NCI-H526 (cell line): ENCODE measurements at regions not wholly inside any gene's neighbourhood (a gene's known extent, or its start where the extent isn't known, plus 50 kb on each side); places are given as distances from the start of the nearest gene placed in this dataset.
"Not testable (repeated sequence)": the region's sequence is repeated elsewhere in the genome, so short reads cannot be mapped to it uniquely, and the experiment has no call there.

Experiments
- DNase-seq, 2 experiments: peaks; one replicate each; lab custom pipeline; 2025; lab: John Stamatoyannopoulos, UW

DNA sequence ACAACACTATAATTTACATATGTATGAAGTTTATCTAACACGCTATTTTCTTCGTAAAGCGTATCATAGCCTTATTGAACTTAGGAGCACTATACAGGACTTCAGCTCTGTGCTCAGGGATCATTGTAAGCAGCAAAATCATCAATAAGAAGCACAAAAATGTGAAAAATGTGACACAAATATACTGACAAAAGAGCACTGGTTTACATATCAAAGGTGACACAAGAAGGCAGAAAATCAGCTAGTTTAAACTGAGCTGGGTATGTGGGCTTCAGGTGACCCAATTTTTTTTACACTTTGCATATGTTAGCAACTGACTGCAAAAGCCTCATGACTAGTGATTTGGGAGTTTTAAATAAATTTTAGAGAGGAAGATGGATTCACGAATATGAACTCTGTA lies 215.2 kb upstream of the CHORDC1 start:
- DNase-seq, result no peak

DNA sequence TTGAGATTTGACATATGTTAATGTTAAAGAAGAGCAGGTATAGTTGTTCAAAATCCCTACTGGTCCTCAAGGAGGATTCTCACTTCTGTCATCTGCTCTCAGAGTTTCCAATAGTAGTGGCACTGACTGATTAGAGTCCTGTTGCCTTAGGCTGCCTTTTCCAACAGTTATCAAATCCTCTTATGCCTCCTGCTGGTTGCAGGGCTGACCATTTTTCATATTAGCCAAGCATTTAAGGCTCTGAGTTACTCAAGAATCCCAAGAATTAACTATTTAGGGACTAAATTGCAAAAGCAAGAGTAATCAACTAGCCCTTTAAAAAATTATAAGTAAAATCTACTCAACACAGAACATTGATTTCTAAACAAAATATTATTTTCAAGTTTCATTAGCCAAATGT lies 212.0 kb upstream of the CHORDC1 start:
- peak in 1 of 2 experiments; percentile 26 for DNase-seq

DNA sequence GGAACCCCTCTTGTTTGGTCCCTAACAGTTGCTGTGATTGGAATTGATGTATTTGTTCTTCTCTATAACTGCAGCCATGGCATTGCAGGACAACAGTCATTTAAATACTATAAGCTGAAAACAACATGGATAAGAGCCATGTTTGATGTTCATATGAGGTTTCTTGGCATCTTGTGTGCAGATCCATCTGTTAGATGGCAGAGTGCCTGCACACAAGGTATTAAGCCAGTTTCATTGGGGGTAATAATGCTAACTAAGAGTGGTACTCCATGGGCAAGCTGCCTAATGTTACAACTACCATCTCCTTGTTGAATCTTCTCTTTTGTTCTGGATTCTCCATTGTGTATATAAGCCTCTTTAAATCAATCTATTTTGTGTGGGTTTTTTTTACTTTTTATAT lies 206.0 kb upstream of the CHORDC1 start:
- no peak for DNase-seq

DNA sequence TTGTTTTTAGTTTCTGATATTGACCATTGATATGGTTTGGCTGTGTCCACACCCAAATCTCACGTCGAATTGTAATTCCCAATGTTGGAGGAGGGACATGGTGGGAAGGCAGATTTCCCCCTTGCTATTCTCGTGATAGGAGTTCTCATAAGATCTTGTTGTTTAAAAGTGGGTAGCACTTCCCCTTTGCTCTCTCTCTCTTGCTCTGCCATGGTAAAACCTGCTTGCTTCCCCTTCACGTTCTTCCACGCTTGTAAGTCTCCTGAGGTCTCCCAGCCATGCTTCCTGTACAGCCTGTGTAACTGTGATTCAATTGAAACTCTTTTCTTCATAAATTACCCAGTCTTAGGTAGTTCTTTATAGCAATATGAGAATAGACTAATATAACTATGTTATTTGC lies 203.6 kb upstream of the CHORDC1 start:
- no peak for DNase-seq

DNA sequence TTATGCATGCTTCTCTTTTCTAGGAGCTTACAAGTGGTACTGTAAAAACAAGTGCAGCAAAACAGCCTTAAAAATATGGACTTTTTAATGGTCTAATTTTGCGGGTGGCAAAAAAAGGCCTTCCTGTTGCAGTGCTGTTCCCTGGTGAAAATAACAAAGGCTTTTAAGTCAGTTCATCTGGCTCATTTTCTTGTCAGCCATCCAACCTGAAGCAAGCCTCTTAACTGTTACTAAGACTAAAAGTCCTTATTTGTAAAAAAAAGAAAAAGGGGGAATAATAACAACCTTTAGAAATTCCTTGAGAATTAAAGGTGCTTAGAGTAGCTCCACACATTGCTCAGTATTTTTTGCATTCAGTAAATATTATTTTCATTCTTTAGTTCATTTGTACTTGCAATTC lies 200.5 kb upstream of the CHORDC1 start:
- no peak for DNase-seq

DNA sequence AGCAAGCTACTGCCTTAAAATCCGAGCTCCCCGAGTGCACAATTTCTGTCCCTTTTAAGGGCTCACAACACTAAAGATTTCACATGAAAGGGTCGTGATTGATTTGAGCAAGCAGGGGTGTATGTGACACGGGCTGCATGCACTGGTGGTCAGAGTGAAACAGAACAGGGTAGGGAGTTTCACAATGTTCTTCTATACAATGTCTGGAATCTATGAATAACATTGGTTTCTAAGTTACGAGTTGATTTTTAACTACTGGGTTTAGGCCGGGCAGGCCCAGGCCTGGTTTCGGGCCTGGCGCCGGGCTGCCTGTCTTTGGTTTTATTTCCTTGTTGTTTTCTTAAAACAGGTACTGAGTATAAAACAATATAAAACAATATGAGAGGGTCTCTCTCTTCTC lies 199.9 kb upstream of the CHORDC1 start:
- DNase-seq, result not testable (repeated sequence)

DNA sequence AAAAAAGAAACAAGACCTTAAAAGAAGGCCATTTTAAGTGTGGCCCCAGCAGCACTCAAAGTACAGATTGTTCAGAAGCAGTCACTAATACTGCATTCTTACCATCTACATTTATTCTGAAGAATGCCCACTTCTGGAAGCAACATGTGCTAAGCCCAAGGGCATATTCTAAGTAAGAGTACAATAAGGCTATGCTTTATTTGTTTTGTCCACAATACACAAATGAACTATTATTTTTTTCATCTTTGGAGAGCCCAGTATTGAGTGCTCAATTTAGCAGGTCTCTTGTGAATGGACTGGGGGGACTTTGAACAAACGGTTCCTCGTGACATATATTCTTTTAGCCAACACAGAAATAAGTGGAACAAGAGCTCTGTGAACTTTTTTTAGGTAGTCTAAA lies 191.4 kb upstream of the CHORDC1 start:
- no peak for DNase-seq

DNA sequence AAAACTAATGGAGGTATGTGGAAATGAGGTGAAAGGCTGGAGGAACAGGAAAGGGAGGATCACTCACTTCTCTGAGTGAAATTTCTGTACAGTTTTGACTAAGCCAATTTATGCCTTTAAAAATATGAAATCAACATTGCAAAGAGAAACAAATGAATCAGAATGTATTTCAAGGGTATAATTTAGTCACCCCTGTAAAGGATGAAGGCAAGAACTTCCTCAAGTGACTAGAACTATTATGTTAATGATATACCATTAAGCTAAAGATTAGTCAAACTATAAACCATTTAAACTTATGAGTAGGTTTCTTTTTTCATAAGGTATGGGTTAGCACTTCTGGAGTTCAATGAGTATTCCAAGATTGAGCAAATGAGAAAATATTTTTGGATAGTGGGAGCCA lies 184.5 kb upstream of the CHORDC1 start:
- DNase-seq, result no peak

DNA sequence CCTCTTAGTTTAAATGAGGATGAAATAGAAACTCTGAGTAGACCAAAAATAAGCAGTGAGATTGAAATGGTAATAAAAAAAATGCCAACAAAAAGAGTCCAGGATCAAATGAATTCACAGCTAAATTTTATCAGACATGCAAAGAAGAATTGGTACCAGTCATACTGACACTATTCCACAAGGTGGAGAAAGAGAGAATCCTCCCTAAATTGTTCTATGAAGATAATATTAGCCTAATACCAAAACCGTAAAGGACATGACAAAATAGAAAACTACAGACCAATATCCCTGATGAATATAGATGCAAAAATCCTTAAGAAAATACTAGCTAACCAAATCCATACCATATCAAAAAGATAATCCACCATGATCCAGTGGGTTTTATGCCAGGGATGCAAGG lies 169.8 kb upstream of the CHORDC1 start:
- no peak for DNase-seq

DNA sequence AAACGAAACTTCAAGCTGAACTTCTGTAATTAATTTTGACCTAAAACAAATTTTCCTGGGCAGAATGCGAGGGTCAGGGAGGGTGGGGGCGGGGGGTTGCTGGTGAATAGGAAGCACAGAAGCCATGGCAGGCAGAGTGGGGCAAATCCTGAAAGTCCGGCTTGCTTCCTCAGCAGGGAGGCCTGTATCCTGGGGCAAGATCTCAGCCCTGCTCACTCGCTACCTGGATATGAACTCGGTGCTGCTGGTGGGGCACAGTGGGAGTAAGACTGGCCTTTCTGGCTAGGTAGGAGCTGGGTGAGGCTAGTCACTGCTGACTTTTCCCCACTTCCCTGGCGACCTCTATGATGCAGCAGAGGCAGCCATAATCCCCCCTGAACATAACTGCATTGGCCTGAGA lies 168.9 kb upstream of the CHORDC1 start:
- no peak for DNase-seq

DNA sequence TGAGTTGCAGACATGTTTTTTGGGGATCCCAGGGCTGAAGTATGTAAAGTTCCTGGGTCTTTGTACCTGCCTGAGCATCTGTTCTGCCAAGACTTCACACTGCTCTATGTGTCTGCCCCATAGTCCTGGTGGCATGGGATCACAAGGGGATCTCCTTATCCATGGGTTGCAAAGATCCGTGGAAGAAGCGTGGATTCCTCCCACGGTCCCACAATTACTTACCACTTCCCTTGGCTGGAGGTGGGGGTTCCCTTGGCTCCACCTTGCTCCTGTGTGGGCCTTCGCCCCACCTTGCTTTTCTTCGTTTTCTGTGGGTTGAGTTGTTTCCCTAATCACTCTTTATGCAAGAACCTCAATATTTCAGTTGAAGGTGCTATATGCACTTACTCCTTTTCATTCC lies 157.4 kb upstream of the CHORDC1 start:
- no peak for DNase-seq

DNA sequence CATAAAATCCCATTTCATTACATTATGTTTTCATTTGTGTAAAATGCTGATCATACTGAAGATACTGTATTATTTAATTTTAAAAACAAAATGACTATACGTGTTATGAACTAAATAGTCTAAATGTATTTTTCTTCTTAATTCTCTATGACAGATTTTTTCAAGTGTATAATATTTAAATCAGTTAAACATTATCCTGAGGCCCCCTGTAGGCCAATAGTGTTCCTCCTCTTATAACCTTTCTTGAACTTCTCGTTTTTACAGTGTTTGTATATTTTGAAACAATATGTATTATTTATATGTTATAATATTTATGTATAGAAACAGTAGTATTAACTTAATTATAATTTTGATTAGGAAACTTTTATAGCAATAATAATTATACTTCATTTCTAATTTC lies 151.1 kb upstream of the CHORDC1 start:
- no peak for DNase-seq

DNA sequence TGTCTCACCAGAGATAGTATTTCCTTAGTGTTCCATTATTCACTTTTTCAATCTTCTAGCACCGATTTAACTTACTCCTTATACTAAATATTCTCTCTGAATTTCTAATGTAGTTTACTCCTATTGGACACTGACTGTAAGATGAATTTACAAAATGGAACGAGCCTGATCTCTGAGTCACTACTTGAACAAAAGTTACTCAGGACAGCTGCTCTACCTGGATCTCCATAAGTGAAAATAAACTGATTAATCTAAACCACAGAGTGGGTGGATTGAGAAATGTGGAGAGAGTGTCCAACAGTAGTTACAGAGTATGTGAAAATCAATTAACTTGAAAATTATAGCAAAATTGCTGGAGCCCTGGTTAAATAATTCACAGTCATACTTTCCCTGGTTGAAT lies 141.7 kb upstream of the CHORDC1 start:
- DNase-seq, result no peak

DNA sequence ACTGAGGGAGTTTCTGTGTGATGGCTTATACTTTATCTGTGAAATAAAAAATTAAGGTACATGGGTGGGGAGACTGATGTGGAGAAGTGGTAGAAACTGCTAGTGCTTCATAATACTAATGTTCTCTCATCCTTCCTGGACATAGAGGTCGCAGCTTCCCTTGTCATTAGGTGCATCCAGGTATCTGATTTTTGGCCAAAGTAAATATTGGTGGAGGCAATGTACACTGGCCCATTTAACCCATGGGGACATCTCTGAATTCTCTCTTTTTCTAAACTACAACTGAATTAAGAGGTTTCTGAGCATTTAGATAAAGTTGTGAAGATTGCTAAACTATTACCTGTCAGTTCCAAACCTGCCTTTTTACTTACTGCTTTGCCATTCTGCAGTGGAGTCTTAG lies 140.9 kb upstream of the CHORDC1 start:
- DNase-seq, result no peak

DNA sequence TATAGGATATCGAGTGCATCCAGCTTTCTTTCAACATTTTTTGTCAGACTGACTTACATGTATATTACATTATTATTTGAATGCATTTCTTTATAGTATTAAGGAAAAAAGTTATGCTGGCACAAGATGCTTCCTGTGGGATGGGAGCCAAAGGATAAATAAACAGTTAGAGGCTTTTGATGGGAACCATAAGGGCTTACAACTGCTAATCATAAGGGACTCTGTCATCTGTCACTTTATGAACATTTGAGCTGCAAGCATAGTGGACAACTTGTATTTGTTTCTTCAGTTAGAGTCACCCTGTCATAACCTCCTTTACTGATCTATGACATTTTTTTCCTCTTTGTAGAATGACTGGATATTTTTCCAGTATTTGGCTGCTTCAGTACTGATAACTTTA lies 132.4 kb upstream of the CHORDC1 start:
- DNase-seq, result no peak

DNA sequence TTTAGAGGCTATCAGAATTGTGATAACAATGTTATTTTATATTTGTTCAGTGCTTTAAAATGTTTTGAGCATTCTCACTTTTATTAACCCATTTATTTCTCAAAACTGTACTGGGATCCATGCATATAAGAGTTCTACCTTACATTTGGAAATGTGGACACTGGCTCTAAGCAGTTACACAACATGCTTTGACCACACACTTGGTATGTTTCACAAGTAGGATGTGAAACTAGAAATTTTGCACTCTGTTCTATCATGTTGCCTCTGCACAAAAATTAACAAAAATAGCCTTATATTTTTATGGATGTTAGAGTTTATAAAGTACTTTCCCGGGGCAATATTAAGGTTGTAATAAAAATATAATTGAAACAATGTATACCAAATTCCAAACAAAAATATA lies 126.9 kb upstream of the CHORDC1 start:
- no peak for DNase-seq

DNA sequence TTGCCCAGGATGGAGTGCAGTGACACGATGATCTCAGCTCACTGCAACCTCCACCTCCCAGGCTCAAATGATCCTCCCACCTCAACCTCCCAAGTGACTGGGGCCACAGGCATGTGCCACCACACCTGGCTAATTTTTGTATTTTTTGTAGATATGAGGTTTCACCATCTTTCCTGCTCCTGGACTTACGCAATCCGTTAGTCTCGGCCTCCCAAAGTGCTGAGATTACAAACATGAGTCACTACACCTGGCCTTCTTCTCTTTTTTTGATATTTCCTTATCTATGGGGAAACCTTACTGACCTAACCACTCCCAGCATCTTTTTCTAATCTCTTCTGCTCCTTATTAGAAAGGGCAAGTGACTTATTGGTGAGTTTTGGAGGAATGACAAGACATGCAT lies 121.7 kb upstream of the CHORDC1 start:
- DNase-seq, result no peak

DNA sequence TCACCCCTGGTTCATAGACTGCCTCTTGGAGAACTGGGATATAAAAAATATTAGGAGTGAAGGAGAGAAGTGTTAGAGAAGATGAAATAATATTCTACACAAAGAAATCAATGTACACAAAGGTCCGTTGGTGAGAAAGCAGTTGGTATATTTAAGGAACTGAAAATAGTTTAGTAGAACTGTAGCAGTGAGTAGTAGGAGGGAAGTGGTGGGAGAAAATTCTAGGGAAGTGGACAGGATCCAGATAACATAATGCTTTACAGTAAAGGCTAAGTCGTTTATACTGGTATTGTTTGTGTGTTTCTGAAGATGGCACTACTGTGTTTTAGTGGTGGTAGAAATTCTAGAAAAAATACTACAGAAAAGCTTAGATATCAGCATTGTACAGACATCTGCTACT lies 120.8 kb upstream of the CHORDC1 start:
- no peak for DNase-seq

DNA sequence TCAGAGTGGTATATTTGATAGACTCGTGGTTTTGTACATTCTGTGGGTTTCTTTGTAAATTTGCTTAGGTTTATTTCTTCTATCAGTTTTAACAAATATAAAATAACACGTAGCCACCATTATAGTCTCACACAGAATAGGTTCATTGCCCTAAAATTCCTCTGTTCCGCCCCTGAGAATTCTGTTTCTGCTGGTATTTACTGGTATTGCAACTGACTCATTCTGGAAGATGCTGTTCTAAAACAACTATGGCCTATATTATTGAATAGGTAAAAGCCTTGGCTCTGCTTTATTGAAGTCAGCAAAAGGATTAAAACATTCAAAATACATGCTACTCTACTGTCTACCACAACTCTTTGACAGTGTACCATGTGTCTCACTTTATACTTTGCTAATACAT lies 119.1 kb upstream of the CHORDC1 start:
- no peak for DNase-seq

DNA sequence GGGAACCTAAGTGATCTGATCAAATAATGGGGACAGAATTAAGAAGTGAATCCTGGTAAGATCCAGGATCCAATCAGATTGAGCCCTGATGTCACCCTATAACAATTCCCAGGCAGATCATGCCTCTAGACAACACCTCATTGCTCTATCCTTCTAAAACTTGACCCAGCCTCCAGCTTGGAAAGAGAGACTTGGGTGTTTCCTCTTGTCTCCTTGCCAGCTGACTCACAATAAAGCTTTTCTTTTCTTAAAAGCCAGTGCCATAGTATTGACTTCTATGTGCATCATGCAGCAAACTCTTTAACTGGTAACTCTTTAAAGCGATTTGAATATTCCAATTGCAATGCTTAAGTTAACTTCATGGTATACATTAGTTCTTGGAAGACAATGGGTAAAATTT lies 109.6 kb upstream of the CHORDC1 start:
- no peak for DNase-seq

DNA sequence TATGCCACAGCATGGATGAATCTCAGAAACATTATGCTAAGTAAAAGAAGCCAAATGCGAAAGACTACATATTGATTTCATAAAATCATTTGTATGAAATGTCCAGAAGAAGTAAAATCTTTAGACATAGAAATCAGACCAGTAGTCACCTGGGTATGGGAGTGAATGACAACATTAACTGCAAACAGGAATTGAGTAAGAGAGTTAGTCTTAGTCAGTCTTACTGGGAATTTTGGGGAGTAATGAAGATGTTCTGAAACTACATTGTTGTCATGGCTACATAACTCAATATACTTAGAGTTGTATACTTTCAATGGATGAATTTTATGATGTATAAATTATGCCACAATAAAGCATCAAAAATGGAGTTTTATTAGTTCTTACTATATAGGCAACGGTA lies 107.8 kb upstream of the CHORDC1 start:
- DNase-seq, result no peak

DNA sequence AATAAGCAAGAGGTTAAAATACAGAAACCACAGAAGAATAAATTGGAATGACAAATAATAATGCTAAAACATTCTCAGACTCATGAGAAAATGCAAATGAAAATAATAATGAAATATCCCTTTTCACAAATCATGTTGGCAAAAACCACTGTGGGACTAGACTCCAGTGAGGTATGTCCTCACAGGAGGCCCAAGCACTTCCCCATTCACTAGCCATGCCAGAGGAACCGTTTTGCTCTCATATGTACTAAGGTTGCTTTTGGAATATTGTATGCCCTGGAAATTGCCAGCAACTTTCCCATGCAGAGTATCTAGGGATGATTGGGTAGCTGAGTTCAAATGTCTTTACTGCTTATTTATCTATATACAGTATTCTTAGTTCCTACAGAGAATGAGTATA lies 106.2 kb upstream of the CHORDC1 start:
- no peak for DNase-seq

DNA sequence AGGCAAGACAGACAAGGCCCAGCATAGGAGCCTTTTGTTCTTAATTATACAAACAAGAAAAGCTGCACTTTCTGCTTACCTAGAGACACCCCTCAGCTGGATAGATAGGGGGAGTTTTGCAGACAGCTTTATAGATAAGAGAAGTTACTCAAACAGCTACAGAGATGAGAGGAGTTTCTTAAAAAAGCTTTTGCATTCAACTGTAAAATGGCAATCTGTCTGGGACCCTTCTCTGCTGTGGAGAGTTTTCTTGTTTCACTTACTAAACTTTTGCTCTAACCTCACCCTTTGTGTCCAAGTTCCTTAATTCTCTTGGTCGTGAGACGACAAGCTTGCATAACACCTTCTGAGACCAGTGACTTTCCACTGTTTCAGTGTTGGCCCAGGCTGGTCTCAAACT lies 103.8 kb upstream of the CHORDC1 start:
- DNase-seq, result no peak

DNA sequence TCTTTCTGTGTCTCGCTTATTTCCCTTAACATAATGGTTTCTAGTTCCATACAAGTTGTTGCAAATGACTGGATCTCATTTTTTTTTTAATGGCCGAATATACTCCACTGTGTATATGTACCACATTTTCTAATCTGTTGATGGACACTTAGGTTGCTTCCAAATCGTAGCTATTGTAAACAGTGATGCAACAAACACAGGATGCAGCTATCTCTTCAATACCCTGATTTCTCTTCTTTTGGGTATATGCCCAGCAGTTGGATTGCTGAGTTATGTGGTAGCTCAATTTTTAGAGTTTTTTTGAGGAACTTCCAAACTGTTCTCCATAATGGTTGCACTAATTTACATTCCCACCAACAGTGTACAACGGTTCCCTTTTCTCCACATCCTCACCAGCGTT lies 100.4 kb upstream of the CHORDC1 start:
- DNase-seq, result no peak

DNA sequence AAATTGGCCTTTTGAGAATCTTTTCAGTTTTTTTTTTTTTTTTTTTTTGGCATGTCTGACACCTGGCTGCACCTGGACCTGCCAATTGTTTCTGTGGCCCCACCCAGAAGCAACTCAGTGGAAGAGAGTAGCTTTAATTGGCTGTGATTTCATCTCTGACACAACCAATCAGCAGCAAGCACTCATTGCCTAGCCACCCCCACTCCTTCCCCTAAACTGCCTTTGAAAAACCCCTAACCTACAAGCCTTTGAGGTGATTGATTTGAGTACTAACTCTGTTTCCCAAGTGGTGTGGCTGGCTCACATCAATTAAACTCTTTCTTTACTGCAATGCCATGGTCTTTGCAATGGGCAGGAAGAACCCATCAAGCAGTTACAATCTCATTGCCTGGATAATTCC lies 98.2 kb upstream of the CHORDC1 start:
- DNase-seq, result no peak
